Natural killer cell (primary cell): ENCODE measurements at regions not wholly inside any gene's neighbourhood (a gene's known extent, or its start where the extent isn't known, plus 50 kb on each side); places are given as distances from the start of the nearest gene placed in this dataset.

ENCODE experiments used
- ATAC-seq, 3 donors: fragments of 150-1000 bp in 2 of 3; fragments of 200-7000 bp in 1 of 3; cut with Tn5 transposase; 1 replicate in 1 of 3; 2 replicates in 2 of 3; pipeline ENCODE4 v1.10.0; 2021; ENCODE audit warnings: mild to moderate bottlenecking in 2 of 3, moderate library complexity in 2 of 3
- DNase-seq, 2 donors: peaks; one replicate each; pipeline versions ENCODE4 v3.0.0 to v3.0.0-alpha.2; 2013 to 2021; ENCODE audit warnings: mixed read lengths in 1 of 2
- H3K27ac ChIP-seq: one replicate; pipeline ENCODE4 v1.5.1; 2013; ENCODE audit warnings: mild to moderate bottlenecking, low read length
- H3K27me3 ChIP-seq: one replicate; pipeline ENCODE4 v1.6.1; 2013; ENCODE audit warnings: low read length; ENCODE audit not compliant: control insufficient read depth, insufficient read depth
- H3K36me3 ChIP-seq: one replicate; pipeline ENCODE4 v1.6.1; 2013; ENCODE audit warnings: low read length; ENCODE audit not compliant: control insufficient read depth, insufficient read depth
- H3K4me1 ChIP-seq: one replicate; pipeline ENCODE4 v1.6.1; 2013; ENCODE audit warnings: low read length; ENCODE audit not compliant: control insufficient read depth, insufficient read depth
- H3K4me3 ChIP-seq: one replicate; pipeline ENCODE4 v1.5.1; 2013; ENCODE audit warnings: low read length
- H3K9me3 ChIP-seq: one replicate; pipeline ENCODE4 v1.6.1; 2013; ENCODE audit warnings: low read length; ENCODE audit not compliant: control insufficient read depth, insufficient read depth
- H3K27ac Mint-ChIP-seq, 2 donors: one replicate each; pipeline ENCODE4 v1.8.0; 2022; ENCODE audit warnings: mild to moderate bottlenecking in 2 of 2, mixed read lengths in 2 of 2, moderate library complexity in 1 of 2
- H3K27me3 Mint-ChIP-seq, 2 donors: one replicate each; pipeline ENCODE4 v1.8.0; 2022; ENCODE audit warnings: low read depth in 2 of 2, mixed read lengths in 2 of 2
- H3K36me3 Mint-ChIP-seq: one replicate; pipeline ENCODE4 v1.8.0; 2022; ENCODE audit warnings: mixed read lengths
- H3K4me1 Mint-ChIP-seq, 2 donors: one replicate each; pipeline ENCODE4 v1.8.0; 2022; ENCODE audit warnings: mixed read lengths in 2 of 2
- H3K4me3 Mint-ChIP-seq: one replicate; pipeline ENCODE4 v1.8.0; 2022; ENCODE audit warnings: mild to moderate bottlenecking, moderate library complexity, mixed read lengths
- H3K9me3 Mint-ChIP-seq, 2 donors: one replicate each; pipeline ENCODE4 v1.8.0; 2022; ENCODE audit warnings: mixed read lengths in 2 of 2
- WGBS: methylation state at CpG from one replicate; pipeline ENCODE4 v1.1.7; 2013; ENCODE audit warnings: missing lambda C conversion rate; ENCODE audit not compliant: insufficient coverage; 5-methylcytosine and 5-hydroxymethylcytosine counted together
- intact Hi-C: fragments of 100-400 bp; cut with micrococcal nuclease; formaldehyde crosslinking; loops from one replicate; pipeline ENCODE4 v1.14.2; 2022
- TF ChIP-seq, protein P1 (sequence below): fragments of 200-600 bp; IDR thresholded peaks from one replicate; pipeline ENCODE4 v1.8.0; 2022; ENCODE audit warnings: antibody characterized with exemption

DNA sequence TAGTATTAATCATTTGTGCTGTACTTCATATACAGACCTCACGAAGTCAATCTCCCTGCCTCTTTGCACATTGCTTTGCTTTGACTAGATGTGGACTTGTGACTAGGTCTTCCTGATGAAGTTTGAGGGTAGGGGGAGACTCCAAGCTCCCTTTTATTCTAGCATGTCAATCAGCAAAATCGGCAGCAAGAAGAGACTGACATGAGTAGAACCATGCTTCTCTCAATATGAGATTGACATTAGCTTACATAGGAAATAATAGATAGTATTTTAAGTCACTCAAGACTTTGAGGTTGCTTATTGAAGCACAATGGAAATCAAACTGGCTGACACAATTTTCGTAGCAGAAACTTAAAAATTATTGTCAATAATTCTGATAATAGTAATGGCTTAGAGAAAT lies 866.4 kb upstream of the ADAMTS5 start:
- ATAC-seq (no peak), DNase-seq (no peak)
- no peaks in the 10 kb centered on the region for H3K4me1 ChIP-seq
- Mint-ChIP-seq H3K27me3 (no peaks in the 10 kb centered on the region), H3K27ac (no peak overlapping the region), H3K4me3 (no peak overlapping the region), H3K4me1 (peaks cover 4 to 5% of the 10 kb centered on the region in 2 donors), H3K9me3 (peaks cover 11 to 19% of the 10 kb centered on the region in 2 donors), H3K36me3 (no peaks in the 10 kb centered on the region)
- TF ChIP-seq, protein P1, sequence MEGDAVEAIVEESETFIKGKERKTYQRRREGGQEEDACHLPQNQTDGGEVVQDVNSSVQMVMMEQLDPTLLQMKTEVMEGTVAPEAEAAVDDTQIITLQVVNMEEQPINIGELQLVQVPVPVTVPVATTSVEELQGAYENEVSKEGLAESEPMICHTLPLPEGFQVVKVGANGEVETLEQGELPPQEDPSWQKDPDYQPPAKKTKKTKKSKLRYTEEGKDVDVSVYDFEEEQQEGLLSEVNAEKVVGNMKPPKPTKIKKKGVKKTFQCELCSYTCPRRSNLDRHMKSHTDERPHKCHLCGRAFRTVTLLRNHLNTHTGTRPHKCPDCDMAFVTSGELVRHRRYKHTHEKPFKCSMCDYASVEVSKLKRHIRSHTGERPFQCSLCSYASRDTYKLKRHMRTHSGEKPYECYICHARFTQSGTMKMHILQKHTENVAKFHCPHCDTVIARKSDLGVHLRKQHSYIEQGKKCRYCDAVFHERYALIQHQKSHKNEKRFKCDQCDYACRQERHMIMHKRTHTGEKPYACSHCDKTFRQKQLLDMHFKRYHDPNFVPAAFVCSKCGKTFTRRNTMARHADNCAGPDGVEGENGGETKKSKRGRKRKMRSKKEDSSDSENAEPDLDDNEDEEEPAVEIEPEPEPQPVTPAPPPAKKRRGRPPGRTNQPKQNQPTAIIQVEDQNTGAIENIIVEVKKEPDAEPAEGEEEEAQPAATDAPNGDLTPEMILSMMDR = no peak
- WGBS = 100% methylated on average over 1 of the region's 3 CpGs
- H3K27ac ChIP-seq = no peak overlapping the region
- no peaks in the 10 kb centered on the region for H3K36me3 ChIP-seq
- intact Hi-C loops = no loop called here
- no peaks in the 10 kb centered on the region for H3K27me3 ChIP-seq
- H3K9me3 ChIP-seq = no peaks in the 10 kb centered on the region
- no peak overlapping the region for H3K4me3 ChIP-seq

GRCh38 chr21:27831816-27832569 lies 865.1 kb upstream of the ADAMTS5 start:
- Histone ChIP-seq H3K27ac (no peak overlapping the region), H3K4me1 (no peaks in the 10 kb centered on the region), H3K9me3 (no peaks in the 10 kb centered on the region), H3K36me3 (no peaks in the 10 kb centered on the region), H3K27me3 (no peaks in the 10 kb centered on the region), H3K4me3 (no peak overlapping the region)
- no peaks in the 10 kb centered on the region for H3K36me3 Mint-ChIP-seq
- intact Hi-C loops = no loop called here
- no peak for DNase-seq
- H3K9me3 Mint-ChIP-seq = peaks cover 12 to 19% of the 10 kb centered on the region in 2 donors
- TF ChIP-seq, protein P1 = no peak
- no peak overlapping the region for H3K4me3 Mint-ChIP-seq
- H3K4me1 Mint-ChIP-seq = peaks cover 4 to 5% of the 10 kb centered on the region in 2 donors
- no peak for ATAC-seq
- WGBS = 70% methylated on average over 2 of the region's 3 CpGs
- H3K27ac Mint-ChIP-seq = no peak overlapping the region
- H3K27me3 Mint-ChIP-seq = no peaks in the 10 kb centered on the region

DNA sequence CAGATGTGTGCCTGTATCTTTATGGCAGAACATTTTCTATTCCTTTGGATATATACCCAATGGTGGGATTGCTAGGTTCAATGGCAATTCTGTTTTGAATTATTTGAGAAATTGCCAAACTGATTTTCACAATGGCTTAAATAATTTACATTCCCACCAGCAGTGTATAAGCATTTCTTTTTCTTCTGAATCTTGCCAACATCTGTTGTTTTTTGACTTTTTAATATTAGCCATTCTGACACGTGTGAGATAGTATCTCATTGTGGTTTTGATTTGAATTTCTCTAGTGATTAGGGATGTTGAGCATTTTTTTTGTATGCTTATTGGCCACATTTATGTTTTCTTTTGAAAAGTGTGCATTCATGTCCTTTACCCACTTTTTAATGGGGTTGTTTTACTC lies 864.3 kb upstream of the ADAMTS5 start:
- Mint-ChIP-seq H3K27me3 (no peaks in the 10 kb centered on the region), H3K4me3 (no peak overlapping the region), H3K4me1 (peaks cover 4 to 5% of the 10 kb centered on the region in 2 donors), H3K36me3 (no peaks in the 10 kb centered on the region), H3K27ac (no peak overlapping the region), H3K9me3 (peaks cover 13 to 16% of the 10 kb centered on the region in 2 donors)
- H3K9me3 ChIP-seq = no peaks in the 10 kb centered on the region
- no peak for ATAC-seq
- no peak overlapping the region for H3K4me3 ChIP-seq
- no CpG with 5 or more reads among the region's 1 CpG for whole genome bisulfite sequencing
- no peaks in the 10 kb centered on the region for H3K27me3 ChIP-seq
- no peaks in the 10 kb centered on the region for H3K4me1 ChIP-seq
- DNase-seq = no peak
- H3K36me3 ChIP-seq = no peaks in the 10 kb centered on the region
- H3K27ac ChIP-seq = no peak overlapping the region
- TF ChIP-seq, protein P1 = no peak
- intact Hi-C loops = no loop called here

DNA sequence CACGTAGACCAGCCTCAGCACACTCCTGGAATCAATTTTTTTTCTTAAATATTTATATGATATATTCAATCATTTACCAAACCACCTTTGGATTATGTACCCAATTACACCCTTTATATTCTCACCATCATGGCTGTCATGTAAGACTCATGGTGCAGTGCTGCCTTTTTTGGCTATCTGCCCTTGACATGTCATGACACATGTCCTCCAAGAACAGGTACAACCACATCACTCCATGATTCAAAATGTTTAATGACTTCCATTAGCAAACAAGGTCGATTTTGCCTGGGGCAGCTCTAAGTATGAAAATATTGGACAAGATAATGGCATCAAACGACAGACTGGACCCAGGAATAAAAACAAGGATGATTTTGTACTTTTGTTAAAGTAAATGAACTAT lies 861.1 kb upstream of the ADAMTS5 start:
- 65% methylated on average over 2 of the region's 3 CpGs for WGBS
- no peak overlapping the region for H3K27ac Mint-ChIP-seq
- H3K9me3 Mint-ChIP-seq = peaks cover 7 to 12% of the 10 kb centered on the region in 2 donors
- Histone ChIP-seq H3K27ac (no peak overlapping the region), H3K9me3 (no peaks in the 10 kb centered on the region), H3K4me3 (no peak overlapping the region), H3K36me3 (no peaks in the 10 kb centered on the region), H3K27me3 (no peaks in the 10 kb centered on the region), H3K4me1 (no peaks in the 10 kb centered on the region)
- peaks cover 4 to 5% of the 10 kb centered on the region in 2 donors for H3K4me1 Mint-ChIP-seq
- intact Hi-C loops = no loop called here
- H3K4me3 Mint-ChIP-seq = no peak overlapping the region
- ATAC-seq = no peak
- DNase-seq = no peak
- no peaks in the 10 kb centered on the region for H3K27me3 Mint-ChIP-seq
- no peaks in the 10 kb centered on the region for H3K36me3 Mint-ChIP-seq
- TF ChIP-seq, protein P1 = no peak
